K562 (cell line): ENCODE measurements at regions not wholly inside any gene's neighbourhood (a gene's known extent, or its start where the extent isn't known, plus 50 kb on each side); places are given as distances from the start of the nearest gene placed in this dataset.

Source experiments
- ATF3 ChIP-seq, 2 experiments: fragments of 450-650 bp in 1 of 2; sonication (generic) in 1 of 2; formaldehyde crosslinking in 1 of 2; IDR thresholded peaks in 1 of 2; conservative IDR thresholded peaks in 1 of 2; 2 replicates each; pipeline versions ENCODE4 v1.6.1 to v1.8.1; 2016 to 2023; ENCODE audit warnings: mild to moderate bottlenecking in 2 of 2, moderate library complexity in 2 of 2, inconsistent platforms in 1 of 2, missing genetic modification reagents in 1 of 2
- BCL6 ChIP-seq: fragments of 250-450 bp; sonication (Bioruptor Pico); IDR thresholded peaks from 2 replicates; pipeline ENCODE4 v1.4.0; 2020
- BRD4 ChIP-seq: fragments of 200-600 bp; sonication (generic); IDR thresholded peaks from 2 replicates; pipeline ENCODE4 v1.6.1; 2017; ENCODE audit warnings: inconsistent platforms
- CCAR2 ChIP-seq: fragments of 200-400 bp; formaldehyde crosslinking; IDR thresholded peaks from 2 replicates; pipeline ENCODE4 v1.6.1; 2017; ENCODE audit warnings: mild to moderate bottlenecking, low read depth, low read length
- CTCF ChIP-seq, 3 experiments: IDR thresholded peaks in 2 of 3; conservative IDR thresholded peaks in 1 of 3; 2 replicates each; pipeline ENCODE4 v1.5.1; 2011 to 2012; ENCODE audit warnings: low read length in 3 of 3, mild to moderate bottlenecking in 3 of 3, control low read depth in 2 of 3, improper control_type of control experiment in 1 of 3, inconsistent platforms in 1 of 3, low read depth in 1 of 3, mixed read lengths in 1 of 3, moderate library complexity in 1 of 3; ENCODE audit not compliant: insufficient read depth in 2 of 3
- HDAC6 ChIP-seq: IDR thresholded peaks from 2 replicates; pipeline ENCODE4 v1.6.1; 2012; ENCODE audit warnings: low read depth, mild to moderate bottlenecking, control low read depth, inconsistent platforms, low read length, moderate library complexity
- MCM7 ChIP-seq, 2 experiments: fragments of 450-650 bp; IDR thresholded peaks; 2 replicates each; pipeline ENCODE4 v1.6.1; 2016 to 2018
- NRF1 ChIP-seq, 2 experiments: fragments of 450-650 bp; IDR thresholded peaks in 1 of 2; conservative IDR thresholded peaks in 1 of 2; 2 replicates each; pipeline ENCODE4 v1.6.1; 2014; ENCODE audit warnings: mild to moderate bottlenecking in 2 of 2
- PCBP2 ChIP-seq: fragments of 200-400 bp; formaldehyde crosslinking; IDR thresholded peaks from 2 replicates; pipeline ENCODE4 v1.6.1; 2018; ENCODE audit warnings: low read length, low read depth, mild to moderate bottlenecking, moderate library complexity; ENCODE audit not compliant: poor library complexity, severe bottlenecking
- RBFOX2 ChIP-seq: fragments of 200-400 bp; formaldehyde crosslinking; IDR thresholded peaks from 2 replicates; pipeline ENCODE4 v1.6.1; 2017; ENCODE audit warnings: low read depth, mild to moderate bottlenecking, low read length, moderate library complexity
- RNF219 ChIP-seq: fragments of 250-450 bp; sonication (Bioruptor Pico); IDR thresholded peaks from 2 replicates; pipeline ENCODE4 v1.5.0; 2022; ENCODE audit warnings: mild to moderate bottlenecking
- SNRNP70 ChIP-seq: fragments of 200-400 bp; formaldehyde crosslinking; optimal IDR thresholded peaks from 2 replicates; pipeline ENCODE3; 2017; ENCODE audit warnings: low read depth, low read length
- TAF7 ChIP-seq: fragments of 450-650 bp; IDR thresholded peaks from 2 replicates; pipeline ENCODE4 v1.6.1; 2016; ENCODE audit warnings: missing genetic modification characterization, missing compliant biosample characterization
- TAF9B ChIP-seq: fragments of 450-650 bp; IDR thresholded peaks from 2 replicates; pipeline ENCODE4 v1.6.1; 2018; ENCODE audit warnings: mild to moderate bottlenecking; ENCODE audit not compliant: partially characterized antibody
- TCF7 ChIP-seq: sonication (generic); IDR thresholded peaks from 2 replicates; pipeline ENCODE4 v1.6.1; 2016; ENCODE audit warnings: antibody characterized with exemption, borderline replicate concordance
- XRCC3 ChIP-seq: fragments of 450-650 bp; IDR thresholded peaks from 2 replicates; pipeline ENCODE4 v1.6.1; 2017; ENCODE audit warnings: mild to moderate bottlenecking, moderate library complexity
- ZNF124 ChIP-seq: sonication (generic); formaldehyde crosslinking; IDR thresholded peaks from 2 replicates; pipeline ENCODE4 v1.8.1; 2022; ENCODE audit warnings: missing genetic modification reagents
- ZNF184 ChIP-seq: sonication (generic); formaldehyde crosslinking; IDR thresholded peaks from 2 replicates; pipeline ENCODE4 v1.5.0; 2020; ENCODE audit warnings: missing genetic modification reagents
- ZNF324 ChIP-seq: fragments of 250-450 bp; sonication (Bioruptor Pico); IDR thresholded peaks from 2 replicates; pipeline ENCODE4 v1.4.0; 2020; ENCODE audit warnings: mild to moderate bottlenecking
- ZNF717 ChIP-seq: fragments of 250-450 bp; sonication (Bioruptor Pico); IDR thresholded peaks from 2 replicates; pipeline ENCODE4 v1.5.0; 2021
- ZNF766 ChIP-seq: fragments of 200-800 bp; sonication (Bioruptor generic); conservative IDR thresholded peaks from 2 replicates; pipeline ENCODE4 v1.6.1; 2016; ENCODE audit warnings: missing genetic modification characterization, missing compliant biosample characterization

DNA sequence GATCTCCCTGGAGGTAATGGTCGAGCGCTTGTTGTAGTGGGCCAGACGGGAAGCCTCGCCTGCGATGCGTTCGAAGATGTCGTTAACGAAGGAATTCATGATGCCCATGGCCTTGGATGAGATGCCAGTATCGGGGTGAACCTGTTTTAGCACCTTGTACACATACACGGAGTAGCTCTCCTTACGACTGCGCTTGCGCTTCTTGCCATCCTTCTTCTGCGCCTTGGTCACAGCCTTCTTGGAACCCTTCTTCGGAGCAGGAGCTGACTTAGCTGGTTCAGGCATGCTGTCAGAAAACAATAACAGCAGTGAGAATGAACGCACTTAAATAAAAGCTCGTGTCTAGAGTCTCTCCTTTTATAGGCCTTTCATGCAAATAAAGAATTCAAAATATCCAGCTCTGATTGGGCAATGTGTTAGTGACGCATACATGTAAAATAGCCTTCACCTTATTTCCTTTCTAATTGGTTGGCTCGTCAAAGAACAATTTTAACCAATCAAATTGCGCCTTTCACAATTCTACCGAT is 129.2 kb downstream of the HFE start (continued):
- no peak; a peak in 1 of 6 replicates for TF ChIP-seq CTCF (IDR thresholded peaks at IDR 0.05 in 2 of 3, conservative IDR thresholded peaks at IDR 0.05 in 1 of 3; ENCODE audit: insufficient read depth in 2 of 3, low read depth in 1 of 3, low read length in 3 of 3)
- TF ChIP-seq RNF219 (CRISPR knock-in tag), result no peak
- TF ChIP-seq BRD4, result no peak
- TF ChIP-seq CCAR2, result no peak
- TF ChIP-seq XRCC3, result no peak
- peak; percentile 98 for TF ChIP-seq SNRNP70
- peak; percentile 31; the same call in 1 of the 2 replicates for TF ChIP-seq ZNF324
- 0 out of 2 replicates have a peak, but pooled peaks have one; percentile 35 for TF ChIP-seq ZNF766 (CRISPR knock-in tag)
- TF ChIP-seq TAF7 (tag), result peak; percentile 86
- TF ChIP-seq ATF3 (IDR thresholded peaks at IDR 0.05), result peak; percentile 67
- no peak for TF ChIP-seq ATF3 (CRISPR knock-in tag; conservative IDR thresholded peaks at IDR 0.05)
- TF ChIP-seq ZNF717, result peak; percentile 85; the same call in 1 of the 2 replicates
- no peak for TF ChIP-seq BCL6
- no peak for TF ChIP-seq ZNF124 (CRISPR knock-in tag)
- no peak for TF ChIP-seq MCM7 (IDR thresholded peaks at IDR 0.05)
- TF ChIP-seq HDAC6, result no peak
- no peak for TF ChIP-seq TAF9B
- 0 out of 2 replicates have a peak, but pooled peaks have one; percentile 26 for TF ChIP-seq TCF7
- TF ChIP-seq NRF1 (conservative IDR thresholded peaks at IDR 0.05 in 1 of 2, IDR thresholded peaks at IDR 0.05 in 1 of 2), result peak; percentile 88 to 90
- TF ChIP-seq RBFOX2, result peak; percentile 84
- TF ChIP-seq ZNF184 (CRISPR knock-in tag), result no peak
- TF ChIP-seq PCBP2, result no peak
